Esophagus (tissue), 2 donors: ENCODE measurements at regions not wholly inside any gene's neighbourhood (a gene's known extent, or its start where the extent isn't known, plus 50 kb on each side); places are given as distances from the start of the nearest gene placed in this dataset.

Source experiments
- H3K27ac ChIP-seq, 2 donors: one replicate each; pipeline ENCODE4 v1.5.1; 2013; ENCODE audit warnings: low read depth in 2 of 2, mild to moderate bottlenecking in 2 of 2, inconsistent platforms in 1 of 2, low read length in 1 of 2, moderate library complexity in 1 of 2
- H3K27me3 ChIP-seq, 2 donors: one replicate each; pipeline ENCODE4 v1.6.1; 2013; ENCODE audit warnings: low read length in 2 of 2, control low read depth in 1 of 2, mild to moderate bottlenecking in 1 of 2; ENCODE audit not compliant: insufficient read depth in 2 of 2, control insufficient read depth in 1 of 2
- H3K36me3 ChIP-seq, 2 donors: one replicate each; pipeline ENCODE4 v1.6.1; 2013; ENCODE audit warnings: low read length in 1 of 2; ENCODE audit not compliant: control insufficient read depth in 2 of 2, insufficient read depth in 2 of 2
- H3K4me1 ChIP-seq, 2 donors: one replicate each; pipeline ENCODE4 v1.6.1; 2013; ENCODE audit warnings: low read length in 1 of 2; ENCODE audit not compliant: control insufficient read depth in 2 of 2, insufficient read depth in 2 of 2
- H3K4me3 ChIP-seq, 2 donors: one replicate each; pipeline ENCODE4 v1.5.1; 2013; ENCODE audit warnings: low read length in 2 of 2, mild to moderate bottlenecking in 2 of 2, low read depth in 1 of 2, moderate library complexity in 1 of 2
- H3K9me3 ChIP-seq, 2 donors: one replicate each; pipeline ENCODE4 v1.6.1; 2013; ENCODE audit warnings: mild to moderate bottlenecking in 2 of 2, low read depth in 1 of 2, low read length in 1 of 2, moderate library complexity in 1 of 2; ENCODE audit not compliant: control insufficient read depth in 2 of 2, insufficient read depth in 1 of 2
- WGBS, 2 donors: extraction: QIAGEN DNeasy Blood & Tissue Kit; methylation state at CpG; one replicate each; pipeline ENCODE4 v1.1.7; 2013; 5-methylcytosine and 5-hydroxymethylcytosine counted together
- donor health status: healthy with polysubstance abuse.
- donor health status: Bipolar disorder and iron deficiency.

- H3K27me3 ChIP-seq: no peaks in the 10 kb centered on the region
- H3K4me3 ChIP-seq: no peak overlapping the region
- H3K27ac ChIP-seq: no peak overlapping the region
- H3K4me1 ChIP-seq: no peaks in the 10 kb centered on the region
- H3K9me3 ChIP-seq: peaks cover 6 to 7% of the 10 kb centered on the region in 2 donors
- H3K36me3 ChIP-seq: no peaks in the 10 kb centered on the region
- WGBS, 2 donors: 86 to 92% methylated on average over 2 of the region's 2 CpGs
Measured at GRCh38 chr5:112560371-112560770, 141.3 kb upstream of the EPB41L4A start.

- H3K4me3 ChIP-seq: no peak overlapping the region
- H3K4me1 ChIP-seq: no peaks in the 10 kb centered on the region
- peaks cover 0 to 2% of the 10 kb centered on the region in 2 donors for H3K27me3 ChIP-seq
- 73 to 78% methylated on average over 5 of the region's 5 CpGs for WGBS, 2 donors
- peaks cover 6 to 7% of the 10 kb centered on the region in 2 donors for H3K9me3 ChIP-seq
- no peaks in the 10 kb centered on the region for H3K36me3 ChIP-seq
- no peak overlapping the region for H3K27ac ChIP-seq
Measured at GRCh38 chr5:112563169-112563826, 144.2 kb upstream of the EPB41L4A start.

- no peak overlapping the region for H3K27ac ChIP-seq
- H3K36me3 ChIP-seq: no peaks in the 10 kb centered on the region
- H3K4me1 ChIP-seq: no peaks in the 10 kb centered on the region
- peaks cover 0 to 2% of the 10 kb centered on the region in 2 donors for H3K27me3 ChIP-seq
- peaks cover 6 to 7% of the 10 kb centered on the region in 2 donors for H3K9me3 ChIP-seq
- WGBS, 2 donors: 77 to 85% methylated on average over 1 of the region's 1 CpG
- no peak overlapping the region for H3K4me3 ChIP-seq
Measured at GRCh38 chr5:112566251-112566650, 147.2 kb upstream of the EPB41L4A start.

- Histone ChIP-seq H3K36me3 (no peaks in the 10 kb centered on the region), H3K27me3 (peaks cover 0 to 2% of the 10 kb centered on the region in 2 donors), H3K9me3 (no peaks in the 10 kb centered on the region), H3K4me3 (no peak overlapping the region), H3K27ac (no peak overlapping the region), H3K4me1 (no peaks in the 10 kb centered on the region)
Measured at GRCh38 chr5:112569596-112569995, 150.5 kb upstream of the EPB41L4A start.

GRCh38 chr5:112570708-112571444 lies 151.8 kb upstream of the EPB41L4A start:
- Histone ChIP-seq H3K4me1 (no peaks in the 10 kb centered on the region), H3K27me3 (peaks cover 0 to under 1% of the 10 kb centered on the region in 2 donors), H3K27ac (no peak overlapping the region), H3K4me3 (no peak overlapping the region), H3K9me3 (no peaks in the 10 kb centered on the region), H3K36me3 (no peaks in the 10 kb centered on the region)
- WGBS, 2 donors: 89 to 92% methylated on average over 4 of the region's 4 CpGs

GRCh38 chr5:112573441-112573840 lies 154.4 kb upstream of the EPB41L4A start:
- Histone ChIP-seq H3K9me3 (no peaks in the 10 kb centered on the region), H3K36me3 (no peaks in the 10 kb centered on the region), H3K4me3 (no peak overlapping the region), H3K27ac (no peak overlapping the region), H3K27me3 (no peaks in the 10 kb centered on the region), H3K4me1 (no peaks in the 10 kb centered on the region)
- 90 to 99% methylated on average over 3 of the region's 3 CpGs for WGBS, 2 donors

- Histone ChIP-seq H3K36me3 (no peaks in the 10 kb centered on the region), H3K4me3 (no peak overlapping the region), H3K9me3 (no peaks in the 10 kb centered on the region), H3K4me1 (no peaks in the 10 kb centered on the region), H3K27ac (no peak overlapping the region), H3K27me3 (no peaks in the 10 kb centered on the region)
- WGBS, 2 donors: 67 to 78% methylated on average over 3 of the region's 3 CpGs
Measured at GRCh38 chr5:112574536-112574935, 155.5 kb upstream of the EPB41L4A start.

GRCh38 chr5:112576298-112576925 lies 157.3 kb upstream of the EPB41L4A start:
- H3K27ac ChIP-seq: no peak overlapping the region
- WGBS, 2 donors: 50 to 64% methylated on average over 3 of the region's 3 CpGs
- H3K27me3 ChIP-seq: no peaks in the 10 kb centered on the region
- H3K4me1 ChIP-seq: peaks cover 0 to 2% of the 10 kb centered on the region in 2 donors
- H3K9me3 ChIP-seq: no peaks in the 10 kb centered on the region
- H3K4me3 ChIP-seq: no peak overlapping the region
- no peaks in the 10 kb centered on the region for H3K36me3 ChIP-seq

- Histone ChIP-seq H3K36me3 (no peaks in the 10 kb centered on the region), H3K9me3 (no peaks in the 10 kb centered on the region), H3K4me3 (no peak overlapping the region), H3K27me3 (no peaks in the 10 kb centered on the region), H3K27ac (no peak overlapping the region), H3K4me1 (peaks cover 0 to 2% of the 10 kb centered on the region in 2 donors)
- 91 to 93% methylated on average over 1 of the region's 1 CpG for WGBS, 2 donors
Measured at GRCh38 chr5:112579599-112580170, 158.0 kb upstream of the APC start.
